ENCODE measurements at regions not wholly inside any gene's neighbourhood (a gene's known extent, or its start where the extent isn't known, plus 50 kb on each side); places are given as distances from the start of the nearest gene placed in this dataset.

DNA sequence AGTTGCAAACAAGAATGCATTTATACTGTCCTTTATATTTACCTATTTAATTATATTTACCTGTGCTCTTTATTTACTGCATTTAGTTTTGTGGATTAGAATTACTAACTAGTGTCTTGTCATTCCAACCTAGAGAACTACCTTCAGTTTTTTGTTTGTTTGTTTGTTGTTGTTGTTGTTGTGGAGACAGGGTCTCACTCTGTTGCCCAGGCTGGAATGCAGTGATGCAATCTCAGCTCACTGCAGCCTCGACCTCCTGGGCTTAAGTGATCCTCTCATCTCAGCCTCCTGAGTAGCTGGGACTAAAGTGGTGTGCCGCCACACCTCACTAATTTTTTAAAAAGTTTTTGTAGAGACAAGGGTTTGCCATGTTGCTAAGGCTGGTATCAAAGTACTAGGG, 156.4 kb upstream of the AKR1E2 start:
- TF ChIP-seq, protein P1, sequence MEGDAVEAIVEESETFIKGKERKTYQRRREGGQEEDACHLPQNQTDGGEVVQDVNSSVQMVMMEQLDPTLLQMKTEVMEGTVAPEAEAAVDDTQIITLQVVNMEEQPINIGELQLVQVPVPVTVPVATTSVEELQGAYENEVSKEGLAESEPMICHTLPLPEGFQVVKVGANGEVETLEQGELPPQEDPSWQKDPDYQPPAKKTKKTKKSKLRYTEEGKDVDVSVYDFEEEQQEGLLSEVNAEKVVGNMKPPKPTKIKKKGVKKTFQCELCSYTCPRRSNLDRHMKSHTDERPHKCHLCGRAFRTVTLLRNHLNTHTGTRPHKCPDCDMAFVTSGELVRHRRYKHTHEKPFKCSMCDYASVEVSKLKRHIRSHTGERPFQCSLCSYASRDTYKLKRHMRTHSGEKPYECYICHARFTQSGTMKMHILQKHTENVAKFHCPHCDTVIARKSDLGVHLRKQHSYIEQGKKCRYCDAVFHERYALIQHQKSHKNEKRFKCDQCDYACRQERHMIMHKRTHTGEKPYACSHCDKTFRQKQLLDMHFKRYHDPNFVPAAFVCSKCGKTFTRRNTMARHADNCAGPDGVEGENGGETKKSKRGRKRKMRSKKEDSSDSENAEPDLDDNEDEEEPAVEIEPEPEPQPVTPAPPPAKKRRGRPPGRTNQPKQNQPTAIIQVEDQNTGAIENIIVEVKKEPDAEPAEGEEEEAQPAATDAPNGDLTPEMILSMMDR (optimal IDR thresholded peaks at IDR 0.05 in 1 of 3, IDR thresholded peaks at IDR 0.05 in 1 of 3, conservative IDR thresholded peaks at IDR 0.05 in 1 of 3; ENCODE audit: extremely low read depth in 1 of 3, insufficient read depth in 2 of 3, low read length in 3 of 3) = no peak
- TF ChIP-seq EZH2 (IDR thresholded peaks at IDR 0.05; ENCODE audit: low read length) = no peak

Data from keratinocyte (primary cell).